Kidney epithelial cell (primary cell): ENCODE measurements at regions not wholly inside any gene's neighbourhood (a gene's known extent, or its start where the extent isn't known, plus 50 kb on each side); places are given as distances from the start of the nearest gene placed in this dataset.

ENCODE experiments used
- DNase-seq: peaks from one replicate; pipeline ENCODE4 v3.0.0-alpha.2; 2010; ENCODE audit warnings: low read depth
- H3K27me3 ChIP-seq: 2 replicates; pipeline ENCODE4 v1.6.0; 2011; ENCODE audit warnings: low read length; ENCODE audit not compliant: control insufficient read depth, insufficient read depth
- H3K36me3 ChIP-seq: 2 replicates; pipeline ENCODE4 v1.5.1; 2011; ENCODE audit warnings: low read length; ENCODE audit not compliant: control insufficient read depth, insufficient read depth
- H3K4me3 ChIP-seq: 2 replicates; pipeline ENCODE4 v1.5.1; 2011; ENCODE audit warnings: low read depth, mild to moderate bottlenecking, control low read depth, low read length
- TF ChIP-seq, protein P1 (sequence below): IDR thresholded peaks from 2 replicates; pipeline ENCODE4 v1.5.1; 2011; ENCODE audit warnings: mild to moderate bottlenecking, moderate library complexity, low read length, control low read depth, inconsistent platforms; ENCODE audit not compliant: insufficient read depth, poor library complexity, severe bottlenecking

DNA sequence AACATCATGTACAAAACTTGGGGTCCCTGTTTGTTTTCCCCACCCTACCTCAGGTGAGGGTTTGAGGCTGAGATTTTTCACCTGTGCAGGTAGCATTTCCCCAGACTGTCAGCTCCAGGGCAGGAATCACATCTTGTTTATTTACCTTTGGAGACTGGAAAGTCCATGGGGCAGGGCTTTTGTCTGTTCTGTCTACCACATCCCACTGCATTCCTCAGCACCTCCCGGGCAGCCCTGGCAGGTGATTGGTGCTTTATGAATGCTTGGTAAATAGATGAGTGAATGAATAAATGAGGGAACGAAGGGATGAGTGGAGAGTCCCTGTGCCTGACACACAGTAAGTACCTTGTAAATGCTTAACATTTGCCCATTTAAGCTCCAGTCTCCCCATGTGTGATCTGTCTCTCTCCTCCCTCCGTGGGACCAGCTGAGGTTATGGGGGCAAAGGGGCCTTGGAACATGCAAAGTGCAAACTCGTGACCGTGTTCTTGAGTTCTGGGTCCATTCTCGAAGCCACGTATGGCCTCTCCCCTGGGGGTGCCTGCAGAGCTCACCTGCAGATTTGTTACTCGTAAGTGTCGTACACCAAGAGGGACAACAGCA, 69.7 kb upstream of the PMEPA1 start:
- DNase-seq = peak; percentile 18
- no peak overlapping the region for H3K4me3 ChIP-seq
- no peaks in the 10 kb centered on the region for H3K36me3 ChIP-seq
- TF ChIP-seq, protein P1, sequence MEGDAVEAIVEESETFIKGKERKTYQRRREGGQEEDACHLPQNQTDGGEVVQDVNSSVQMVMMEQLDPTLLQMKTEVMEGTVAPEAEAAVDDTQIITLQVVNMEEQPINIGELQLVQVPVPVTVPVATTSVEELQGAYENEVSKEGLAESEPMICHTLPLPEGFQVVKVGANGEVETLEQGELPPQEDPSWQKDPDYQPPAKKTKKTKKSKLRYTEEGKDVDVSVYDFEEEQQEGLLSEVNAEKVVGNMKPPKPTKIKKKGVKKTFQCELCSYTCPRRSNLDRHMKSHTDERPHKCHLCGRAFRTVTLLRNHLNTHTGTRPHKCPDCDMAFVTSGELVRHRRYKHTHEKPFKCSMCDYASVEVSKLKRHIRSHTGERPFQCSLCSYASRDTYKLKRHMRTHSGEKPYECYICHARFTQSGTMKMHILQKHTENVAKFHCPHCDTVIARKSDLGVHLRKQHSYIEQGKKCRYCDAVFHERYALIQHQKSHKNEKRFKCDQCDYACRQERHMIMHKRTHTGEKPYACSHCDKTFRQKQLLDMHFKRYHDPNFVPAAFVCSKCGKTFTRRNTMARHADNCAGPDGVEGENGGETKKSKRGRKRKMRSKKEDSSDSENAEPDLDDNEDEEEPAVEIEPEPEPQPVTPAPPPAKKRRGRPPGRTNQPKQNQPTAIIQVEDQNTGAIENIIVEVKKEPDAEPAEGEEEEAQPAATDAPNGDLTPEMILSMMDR = no peak
- H3K27me3 ChIP-seq = peaks cover 2% of the 10 kb centered on the region

DNA sequence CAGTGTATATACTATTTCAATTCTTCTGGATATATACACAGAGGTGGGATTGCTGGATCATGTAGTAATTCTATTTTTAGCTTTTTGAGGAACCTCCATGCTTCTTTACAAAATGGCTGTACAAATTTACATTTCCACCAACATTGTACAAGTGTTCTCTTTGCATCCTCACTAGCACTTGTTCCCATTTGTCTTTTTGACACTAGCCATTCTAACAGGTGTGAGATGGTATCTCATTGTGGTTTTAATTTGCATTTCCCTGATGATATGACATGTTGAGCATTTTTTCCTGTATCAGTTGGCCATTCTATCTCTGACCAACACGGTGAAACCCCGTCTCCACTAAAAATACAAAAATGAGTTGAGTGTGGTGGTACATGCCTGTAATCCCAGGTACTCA, 68.1 kb upstream of the PMEPA1 start:
- DNase-seq = no peak
- Histone ChIP-seq H3K4me3 (no peak overlapping the region), H3K36me3 (no peaks in the 10 kb centered on the region), H3K27me3 (no peaks in the 10 kb centered on the region)
- TF ChIP-seq, protein P1 = no peak

GRCh38 chr20:57774951-57775350, 65.1 kb upstream of the PMEPA1 start:
- Histone ChIP-seq H3K4me3 (no peak overlapping the region), H3K36me3 (no peaks in the 10 kb centered on the region), H3K27me3 (no peaks in the 10 kb centered on the region)
- DNase-seq = no peak
- TF ChIP-seq, protein P1 = no peak

DNA sequence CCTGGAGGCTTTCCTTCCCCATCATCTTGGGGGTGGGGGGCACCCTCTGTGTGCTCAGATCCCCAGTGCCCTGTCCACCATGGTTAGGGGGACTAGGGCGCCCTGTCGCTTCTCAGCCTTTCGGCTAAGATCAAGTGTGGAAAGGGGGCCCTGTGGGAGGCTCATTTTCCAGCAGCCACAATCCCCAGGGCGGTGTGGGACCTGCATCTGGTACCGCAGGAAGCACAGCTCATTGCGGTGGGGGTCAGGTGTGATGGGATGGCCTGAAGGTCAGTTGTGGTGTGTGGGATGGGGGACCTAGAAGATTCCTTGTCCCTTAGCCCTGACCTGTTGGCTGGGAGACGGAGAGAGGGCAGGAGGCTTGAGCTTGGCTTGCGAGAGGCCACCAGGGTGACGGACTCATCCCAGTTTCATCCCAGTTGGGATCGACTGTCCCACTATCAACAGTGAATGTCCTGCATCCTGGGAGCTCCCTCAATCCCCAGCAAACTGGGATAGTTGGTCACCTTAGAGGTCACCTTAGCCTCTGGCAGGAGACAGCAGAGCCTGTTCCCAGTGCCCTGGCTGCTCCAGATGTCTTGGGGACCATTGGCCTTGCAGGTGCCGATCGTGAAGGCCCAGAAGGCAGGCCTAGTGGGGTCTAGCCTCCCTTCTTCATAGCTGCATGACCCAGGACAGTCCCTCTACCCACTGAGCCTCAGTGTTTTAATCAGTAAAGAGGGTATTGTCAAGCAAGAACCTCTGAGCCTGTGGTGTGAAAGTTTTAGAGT, 64.5 kb upstream of the PMEPA1 start:
- Histone ChIP-seq H3K27me3 (no peaks in the 10 kb centered on the region), H3K4me3 (no peak overlapping the region), H3K36me3 (no peaks in the 10 kb centered on the region)
- DNase-seq = no peak
- TF ChIP-seq, protein P1 = no peak

GRCh38 chr20:57773059-57773815, 63.4 kb upstream of the PMEPA1 start:
- H3K4me3 ChIP-seq = no peak overlapping the region
- H3K36me3 ChIP-seq = no peaks in the 10 kb centered on the region
- DNase-seq = no peak
- TF ChIP-seq, protein P1 = no peak
- no peaks in the 10 kb centered on the region for H3K27me3 ChIP-seq
